Natural killer cell (primary cell): ENCODE measurements at regions not wholly inside any gene's neighbourhood (a gene's known extent, or its start where the extent isn't known, plus 50 kb on each side); places are given as distances from the start of the nearest gene placed in this dataset.

Experiments
- ATAC-seq, 3 donors: fragments of 150-1000 bp in 2 of 3; fragments of 200-7000 bp in 1 of 3; cut with Tn5 transposase; 1 replicate in 1 of 3; 2 replicates in 2 of 3; pipeline ENCODE4 v1.10.0; 2021; ENCODE audit warnings: mild to moderate bottlenecking in 2 of 3, moderate library complexity in 2 of 3
- DNase-seq, 2 donors: peaks; one replicate each; pipeline versions ENCODE4 v3.0.0 to v3.0.0-alpha.2; 2013 to 2021; ENCODE audit warnings: mixed read lengths in 1 of 2
- H3K27ac ChIP-seq: one replicate; pipeline ENCODE4 v1.5.1; 2013; ENCODE audit warnings: mild to moderate bottlenecking, low read length
- H3K27me3 ChIP-seq: one replicate; pipeline ENCODE4 v1.6.1; 2013; ENCODE audit warnings: low read length; ENCODE audit not compliant: control insufficient read depth, insufficient read depth
- H3K36me3 ChIP-seq: one replicate; pipeline ENCODE4 v1.6.1; 2013; ENCODE audit warnings: low read length; ENCODE audit not compliant: control insufficient read depth, insufficient read depth
- H3K4me1 ChIP-seq: one replicate; pipeline ENCODE4 v1.6.1; 2013; ENCODE audit warnings: low read length; ENCODE audit not compliant: control insufficient read depth, insufficient read depth
- H3K4me3 ChIP-seq: one replicate; pipeline ENCODE4 v1.5.1; 2013; ENCODE audit warnings: low read length
- H3K9me3 ChIP-seq: one replicate; pipeline ENCODE4 v1.6.1; 2013; ENCODE audit warnings: low read length; ENCODE audit not compliant: control insufficient read depth, insufficient read depth
- H3K27ac Mint-ChIP-seq, 2 donors: one replicate each; pipeline ENCODE4 v1.8.0; 2022; ENCODE audit warnings: mild to moderate bottlenecking in 2 of 2, mixed read lengths in 2 of 2, moderate library complexity in 1 of 2
- H3K27me3 Mint-ChIP-seq, 2 donors: one replicate each; pipeline ENCODE4 v1.8.0; 2022; ENCODE audit warnings: low read depth in 2 of 2, mixed read lengths in 2 of 2
- H3K36me3 Mint-ChIP-seq: one replicate; pipeline ENCODE4 v1.8.0; 2022; ENCODE audit warnings: mixed read lengths
- H3K4me1 Mint-ChIP-seq, 2 donors: one replicate each; pipeline ENCODE4 v1.8.0; 2022; ENCODE audit warnings: mixed read lengths in 2 of 2
- H3K4me3 Mint-ChIP-seq: one replicate; pipeline ENCODE4 v1.8.0; 2022; ENCODE audit warnings: mild to moderate bottlenecking, moderate library complexity, mixed read lengths
- H3K9me3 Mint-ChIP-seq, 2 donors: one replicate each; pipeline ENCODE4 v1.8.0; 2022; ENCODE audit warnings: mixed read lengths in 2 of 2
- WGBS: methylation state at CpG from one replicate; pipeline ENCODE4 v1.1.7; 2013; ENCODE audit warnings: missing lambda C conversion rate; ENCODE audit not compliant: insufficient coverage; 5-methylcytosine and 5-hydroxymethylcytosine counted together
- intact Hi-C: fragments of 100-400 bp; cut with micrococcal nuclease; formaldehyde crosslinking; loops from one replicate; pipeline ENCODE4 v1.14.2; 2022
- TF ChIP-seq, protein P1 (sequence below): fragments of 200-600 bp; IDR thresholded peaks from one replicate; pipeline ENCODE4 v1.8.0; 2022; ENCODE audit warnings: antibody characterized with exemption

DNA sequence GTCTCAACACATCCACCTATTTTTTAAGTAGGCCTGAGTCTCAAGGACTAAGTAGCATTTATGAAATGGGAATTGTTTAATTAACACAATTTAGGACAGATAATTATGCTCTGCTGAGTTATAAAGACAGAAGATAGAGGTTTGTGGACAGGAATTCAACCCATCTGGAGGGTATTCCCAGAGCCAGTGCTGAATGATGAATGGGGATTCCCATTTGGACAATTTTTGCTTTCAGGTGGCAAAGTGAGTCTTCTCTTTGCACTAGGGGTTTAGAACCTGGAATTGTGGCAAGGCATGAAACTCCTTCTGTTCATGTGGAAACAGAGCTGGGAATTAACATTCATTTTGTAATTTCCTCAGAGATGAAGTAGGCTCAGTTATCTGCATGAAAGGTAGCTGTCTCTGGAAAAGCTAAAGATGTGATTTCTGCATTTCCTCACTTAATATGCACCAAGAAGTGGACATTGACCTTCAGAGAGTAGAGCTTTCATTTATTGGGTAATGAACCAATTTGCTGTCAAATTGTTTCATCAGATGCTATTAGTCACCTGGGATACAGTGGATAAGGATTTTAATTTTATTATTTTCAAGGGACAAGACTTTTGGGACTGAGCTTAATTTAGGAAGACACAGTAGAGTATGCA, 212.1 kb upstream of the NRXN1 start:
- Histone ChIP-seq H3K36me3 (no peaks in the 10 kb centered on the region), H3K4me1 (no peaks in the 10 kb centered on the region), H3K9me3 (no peaks in the 10 kb centered on the region), H3K27ac (no peak overlapping the region), H3K4me3 (no peak overlapping the region), H3K27me3 (no peaks in the 10 kb centered on the region)
- intact Hi-C loops, result no loop called here
- Mint-ChIP-seq H3K4me3 (no peak overlapping the region), H3K36me3 (no peaks in the 10 kb centered on the region), H3K9me3 (peaks cover 4 to 5% of the 10 kb centered on the region in 2 donors), H3K4me1 (no peaks in the 10 kb centered on the region), H3K27me3 (no peaks in the 10 kb centered on the region), H3K27ac (no peak overlapping the region)
- TF ChIP-seq, protein P1, sequence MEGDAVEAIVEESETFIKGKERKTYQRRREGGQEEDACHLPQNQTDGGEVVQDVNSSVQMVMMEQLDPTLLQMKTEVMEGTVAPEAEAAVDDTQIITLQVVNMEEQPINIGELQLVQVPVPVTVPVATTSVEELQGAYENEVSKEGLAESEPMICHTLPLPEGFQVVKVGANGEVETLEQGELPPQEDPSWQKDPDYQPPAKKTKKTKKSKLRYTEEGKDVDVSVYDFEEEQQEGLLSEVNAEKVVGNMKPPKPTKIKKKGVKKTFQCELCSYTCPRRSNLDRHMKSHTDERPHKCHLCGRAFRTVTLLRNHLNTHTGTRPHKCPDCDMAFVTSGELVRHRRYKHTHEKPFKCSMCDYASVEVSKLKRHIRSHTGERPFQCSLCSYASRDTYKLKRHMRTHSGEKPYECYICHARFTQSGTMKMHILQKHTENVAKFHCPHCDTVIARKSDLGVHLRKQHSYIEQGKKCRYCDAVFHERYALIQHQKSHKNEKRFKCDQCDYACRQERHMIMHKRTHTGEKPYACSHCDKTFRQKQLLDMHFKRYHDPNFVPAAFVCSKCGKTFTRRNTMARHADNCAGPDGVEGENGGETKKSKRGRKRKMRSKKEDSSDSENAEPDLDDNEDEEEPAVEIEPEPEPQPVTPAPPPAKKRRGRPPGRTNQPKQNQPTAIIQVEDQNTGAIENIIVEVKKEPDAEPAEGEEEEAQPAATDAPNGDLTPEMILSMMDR, result no peak
- no peak for ATAC-seq
- no peak for DNase-seq

DNA sequence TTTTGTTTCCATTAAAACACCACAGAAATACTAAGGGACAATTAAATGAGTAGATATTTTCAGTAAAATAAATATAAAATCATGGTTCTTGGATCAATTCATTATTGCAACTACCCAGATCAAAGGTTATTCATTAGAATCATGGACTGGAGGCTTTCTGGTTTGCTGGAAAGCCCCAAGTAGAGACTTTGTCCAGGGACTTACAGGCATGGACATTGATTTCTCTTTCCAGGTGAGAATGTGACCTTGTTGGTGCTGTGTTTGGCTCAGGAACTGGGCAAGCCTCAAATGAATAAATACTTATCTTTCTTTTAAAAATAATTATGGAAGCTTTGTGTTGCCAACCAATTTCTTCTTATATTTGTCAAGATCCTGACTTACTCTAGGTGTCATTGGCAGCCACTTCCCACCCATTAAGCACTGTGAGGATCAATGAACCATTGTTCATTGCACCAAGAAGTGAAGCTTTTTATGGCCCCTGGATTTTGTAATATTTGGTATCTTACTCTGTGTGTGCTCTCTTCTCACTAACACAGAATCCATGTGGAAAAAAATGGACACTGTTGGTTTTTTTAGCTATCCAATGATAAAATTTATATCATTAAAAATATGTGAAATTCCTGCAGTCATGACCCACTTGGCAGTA, 205.8 kb upstream of the NRXN1 start:
- intact Hi-C loops, result no loop called here
- H3K27ac ChIP-seq, result no peak overlapping the region
- TF ChIP-seq, protein P1, result no peak
- H3K4me3 Mint-ChIP-seq, result no peak overlapping the region
- ATAC-seq (no peak), DNase-seq (no peak)
- no peaks in the 10 kb centered on the region for H3K27me3 ChIP-seq
- H3K4me1 Mint-ChIP-seq, result no peaks in the 10 kb centered on the region
- no peaks in the 10 kb centered on the region for H3K36me3 Mint-ChIP-seq
- H3K36me3 ChIP-seq, result no peaks in the 10 kb centered on the region
- H3K27ac Mint-ChIP-seq, result no peak overlapping the region
- no peak overlapping the region for H3K4me3 ChIP-seq
- H3K9me3 Mint-ChIP-seq, result peaks cover 10 to 22% of the 10 kb centered on the region in 2 donors
- H3K9me3 ChIP-seq, result peaks cover 3% of the 10 kb centered on the region
- no peaks in the 10 kb centered on the region for H3K27me3 Mint-ChIP-seq
- H3K4me1 ChIP-seq, result no peaks in the 10 kb centered on the region

DNA sequence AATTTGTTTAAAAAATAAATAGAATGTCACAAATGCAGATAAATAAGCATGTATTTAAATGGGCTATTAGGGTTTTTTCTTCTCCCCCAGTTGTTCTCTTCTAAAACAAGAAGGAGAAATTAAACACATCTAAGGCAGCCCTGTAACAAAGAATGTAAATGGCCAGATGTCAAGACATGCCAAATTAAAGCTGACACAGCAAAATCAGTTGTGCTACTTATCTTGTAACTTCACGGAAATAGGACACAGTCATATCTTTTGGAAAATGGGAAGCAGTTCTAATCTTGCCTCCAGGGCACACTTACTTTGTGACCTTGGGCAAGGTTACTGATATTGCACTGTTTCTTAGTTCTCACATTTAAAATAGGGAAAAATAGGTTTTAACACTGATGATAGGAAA, 200.1 kb upstream of the NRXN1 start:
- no peaks in the 10 kb centered on the region for H3K27me3 ChIP-seq
- no peak for ATAC-seq
- H3K27ac Mint-ChIP-seq, result no peak overlapping the region
- H3K9me3 ChIP-seq, result peaks cover 11% of the 10 kb centered on the region
- no peaks in the 10 kb centered on the region for H3K36me3 ChIP-seq
- TF ChIP-seq, protein P1, result no peak
- H3K36me3 Mint-ChIP-seq, result no peaks in the 10 kb centered on the region
- intact Hi-C loops, result no loop called here
- no peaks in the 10 kb centered on the region for H3K27me3 Mint-ChIP-seq
- peaks cover 16 to 25% of the 10 kb centered on the region in 2 donors for H3K9me3 Mint-ChIP-seq
- H3K4me3 ChIP-seq, result no peak overlapping the region
- H3K4me1 ChIP-seq, result no peaks in the 10 kb centered on the region
- H3K4me1 Mint-ChIP-seq, result no peaks in the 10 kb centered on the region
- DNase-seq, result no peak
- no peak overlapping the region for H3K27ac ChIP-seq
- 92% methylated on average over 1 of the region's 1 CpG for WGBS
- H3K4me3 Mint-ChIP-seq, result no peak overlapping the region

DNA sequence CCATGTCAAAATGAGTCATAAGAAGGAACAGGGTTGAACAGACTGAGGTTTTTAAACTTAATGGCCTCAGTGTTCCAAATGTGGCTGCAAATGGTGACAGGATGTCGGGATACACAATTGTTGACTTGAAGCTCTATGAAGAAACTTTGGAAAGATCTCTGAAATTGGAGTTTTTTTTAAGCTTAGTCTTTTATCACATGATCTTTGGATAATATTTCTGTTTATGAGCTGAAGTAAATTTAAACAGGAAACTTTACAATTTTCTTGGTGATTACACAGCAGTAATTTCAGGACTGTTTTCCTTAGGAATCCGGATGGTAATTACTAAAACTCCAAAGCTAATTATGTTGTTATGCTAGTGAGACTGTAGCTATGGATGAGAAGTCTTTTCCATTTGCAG, 199.1 kb upstream of the NRXN1 start:
- Mint-ChIP-seq H3K27me3 (no peaks in the 10 kb centered on the region), H3K36me3 (no peaks in the 10 kb centered on the region), H3K27ac (no peak overlapping the region), H3K4me3 (no peak overlapping the region), H3K9me3 (peaks cover 15 to 23% of the 10 kb centered on the region in 2 donors), H3K4me1 (no peaks in the 10 kb centered on the region)
- Histone ChIP-seq H3K9me3 (peaks cover 11% of the 10 kb centered on the region), H3K27ac (no peak overlapping the region), H3K27me3 (no peaks in the 10 kb centered on the region), H3K36me3 (no peaks in the 10 kb centered on the region), H3K4me3 (no peak overlapping the region), H3K4me1 (no peaks in the 10 kb centered on the region)
- intact Hi-C loops, result no loop called here
- WGBS, result 71% methylated on average over 1 of the region's 2 CpGs
- DNase-seq (no peak), ATAC-seq (no peak)
- TF ChIP-seq, protein P1, result no peak
